ENCODE measurements at regions not wholly inside any gene's neighbourhood (a gene's known extent, or its start where the extent isn't known, plus 50 kb on each side); places are given as distances from the start of the nearest gene placed in this dataset.

GRCh38 chr5:23677996-23678395 is 170.6 kb downstream of the PRDM9 start:
- TF ChIP-seq EZH2 (IDR thresholded peaks at IDR 0.05; ENCODE audit: borderline replicate concordance, low read length) (no peak), CTCF (IDR thresholded peaks at IDR 0.05; ENCODE audit: low read length) (no peak)
- H3K9ac ChIP-seq (ENCODE audit: low read length), result no peak overlapping the region

GRCh38 chr5:23684103-23684502 is 176.7 kb downstream of the PRDM9 start:
- no peaks in the 10 kb centered on the region for H3K9me2 ChIP-seq (ENCODE audit: low read depth, low read length)
- no peaks in the 10 kb centered on the region for H3K79me2 ChIP-seq (ENCODE audit: insufficient read depth, low read length)
- no peak overlapping the region for H3K9ac ChIP-seq (ENCODE audit: low read length)
- no peaks in the 10 kb centered on the region for H3K9me3 ChIP-seq (ENCODE audit: low read length)
- no peaks in the 10 kb centered on the region for H3F3A ChIP-seq (ENCODE audit: insufficient read depth, low read length)
- no peaks in the 10 kb centered on the region for H3K4me1 ChIP-seq (ENCODE audit: insufficient read depth, low read length, severe bottlenecking)
- H3K27me3 ChIP-seq (ENCODE audit: insufficient read depth, low read length), result no peaks in the 10 kb centered on the region
- H2AFZ ChIP-seq (ENCODE audit: low read length), result no peak overlapping the region
- H3K4me2 ChIP-seq (ENCODE audit: low read length), result no peak overlapping the region
- no peak overlapping the region for H3K4me3 ChIP-seq (ENCODE audit: low read depth, low read length, poor library complexity, severe bottlenecking)
- H4K20me1 ChIP-seq (ENCODE audit: insufficient read depth, low read length), result no peaks in the 10 kb centered on the region
- TF ChIP-seq CTCF (IDR thresholded peaks at IDR 0.05; ENCODE audit: low read length) (no peak), EZH2 (IDR thresholded peaks at IDR 0.05; ENCODE audit: borderline replicate concordance, low read length) (no peak)
- no peak overlapping the region for H3K27ac ChIP-seq (ENCODE audit: low read depth, low read length, poor library complexity, severe bottlenecking)
- H3K36me3 ChIP-seq (ENCODE audit: insufficient read depth, low read length), result no peaks in the 10 kb centered on the region

More at GRCh38 chr5:23677996-23678395, 170.6 kb downstream of the PRDM9 start:
- no peaks in the 10 kb centered on the region for H3K79me2 ChIP-seq (ENCODE audit: insufficient read depth, low read length)
- H4K20me1 ChIP-seq (ENCODE audit: insufficient read depth, low read length), result no peaks in the 10 kb centered on the region
- H2AFZ ChIP-seq (ENCODE audit: low read length), result no peak overlapping the region
- H3F3A ChIP-seq (ENCODE audit: insufficient read depth, low read length), result no peaks in the 10 kb centered on the region
- H3K4me3 ChIP-seq (ENCODE audit: low read depth, low read length, poor library complexity, severe bottlenecking), result no peak overlapping the region
- no peak overlapping the region for H3K27ac ChIP-seq (ENCODE audit: low read depth, low read length, poor library complexity, severe bottlenecking)
- H3K9me2 ChIP-seq (ENCODE audit: low read depth, low read length), result no peaks in the 10 kb centered on the region
- no peaks in the 10 kb centered on the region for H3K36me3 ChIP-seq (ENCODE audit: insufficient read depth, low read length)
- no peak overlapping the region for H3K4me2 ChIP-seq (ENCODE audit: low read length)
- H3K9me3 ChIP-seq (ENCODE audit: low read length), result 0 out of 2 replicates have a peak, but pooled peaks cover 2% of the 10 kb centered on the region
- H3K4me1 ChIP-seq (ENCODE audit: insufficient read depth, low read length, severe bottlenecking), result no peaks in the 10 kb centered on the region
- no peaks in the 10 kb centered on the region for H3K27me3 ChIP-seq (ENCODE audit: insufficient read depth, low read length)

- Histone ChIP-seq H3K4me1 (ENCODE audit: insufficient read depth, low read length, severe bottlenecking) (no peaks in the 10 kb centered on the region), H3F3A (ENCODE audit: insufficient read depth, low read length) (no peaks in the 10 kb centered on the region), H3K4me2 (ENCODE audit: low read length) (no peak overlapping the region), H3K27me3 (ENCODE audit: insufficient read depth, low read length) (no peaks in the 10 kb centered on the region), H2AFZ (ENCODE audit: low read length) (no peak overlapping the region), H3K27ac (ENCODE audit: low read depth, low read length, poor library complexity, severe bottlenecking) (no peak overlapping the region), H3K9me3 (ENCODE audit: low read length) (no peaks in the 10 kb centered on the region), H3K9me2 (ENCODE audit: low read depth, low read length) (no peaks in the 10 kb centered on the region), H3K4me3 (ENCODE audit: low read depth, low read length, poor library complexity, severe bottlenecking) (no peak overlapping the region), H3K36me3 (ENCODE audit: insufficient read depth, low read length) (no peaks in the 10 kb centered on the region), H4K20me1 (ENCODE audit: insufficient read depth, low read length) (no peaks in the 10 kb centered on the region), H3K79me2 (ENCODE audit: insufficient read depth, low read length) (no peaks in the 10 kb centered on the region), H3K9ac (ENCODE audit: low read length) (no peak overlapping the region)
- no peak for TF ChIP-seq CTCF (IDR thresholded peaks at IDR 0.05; ENCODE audit: low read length)
- TF ChIP-seq EZH2 (IDR thresholded peaks at IDR 0.05; ENCODE audit: borderline replicate concordance, low read length), result no peak
Observed at GRCh38 chr5:23703940-23704855, 196.8 kb downstream of the PRDM9 start.
